ENCODE measurements at regions not wholly inside any gene's neighbourhood (a gene's known extent, or its start where the extent isn't known, plus 50 kb on each side); places are given as distances from the start of the nearest gene placed in this dataset.

DNA sequence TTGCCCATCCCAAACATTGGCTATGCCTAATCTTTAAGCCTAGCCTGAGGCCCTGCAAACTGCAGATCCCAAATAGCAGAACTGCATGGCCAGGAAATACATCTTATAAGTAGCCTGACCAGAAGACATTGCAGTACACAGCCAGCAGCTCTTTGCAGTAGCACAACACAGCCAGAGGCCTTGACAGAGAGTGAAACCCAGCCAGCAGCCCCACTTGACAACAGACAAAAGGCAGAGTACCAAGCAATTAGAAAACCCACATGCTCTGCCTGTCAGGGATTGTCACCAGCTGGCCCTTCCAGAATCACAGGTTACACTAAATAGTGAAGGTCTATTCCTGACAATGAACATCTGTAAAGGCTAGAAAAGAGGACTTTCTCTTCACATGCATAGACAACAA lies 242.8 kb upstream of the TMEM72 start:
- Mint-ChIP-seq H3K4me1 (no peaks in the 10 kb centered on the region), H3K4me3 (no peak overlapping the region), H3K36me3 (ENCODE audit: low read depth) (no peaks in the 10 kb centered on the region), H3K27me3 (no peaks in the 10 kb centered on the region), H3K27ac (no peak overlapping the region)
- ATAC-seq (no peak), DNase-seq (no peak)
- H3K9me3 ChIP-seq (ENCODE audit: control insufficient read depth, low read length, poor library complexity, severe bottlenecking), result no peaks in the 10 kb centered on the region

DNA sequence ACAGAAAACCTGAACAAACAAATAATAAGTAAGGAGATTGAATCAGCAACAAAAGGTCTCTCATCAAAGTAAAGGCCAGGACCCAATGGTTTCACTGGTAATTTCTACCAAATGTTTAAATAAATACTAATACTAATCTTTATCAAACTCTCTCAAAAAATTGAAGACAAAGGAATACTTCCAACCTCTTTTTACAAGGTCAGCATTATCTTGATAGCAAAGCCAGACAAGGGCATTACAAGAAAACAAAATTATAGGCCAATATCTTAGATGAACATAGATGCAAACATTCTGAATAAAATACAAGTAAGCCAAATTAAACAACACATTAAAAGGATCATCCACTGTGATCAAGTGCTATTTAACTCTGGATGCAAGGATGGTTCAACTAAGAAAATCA lies 239.8 kb upstream of the TMEM72 start:
- H3K27me3 Mint-ChIP-seq, result no peaks in the 10 kb centered on the region
- no peaks in the 10 kb centered on the region for H3K4me1 Mint-ChIP-seq
- no peaks in the 10 kb centered on the region for H3K9me3 ChIP-seq (ENCODE audit: control insufficient read depth, low read length, poor library complexity, severe bottlenecking)
- H3K27ac Mint-ChIP-seq, result no peak overlapping the region
- H3K4me3 Mint-ChIP-seq, result no peak overlapping the region
- no peak for DNase-seq
- H3K36me3 Mint-ChIP-seq (ENCODE audit: low read depth), result no peaks in the 10 kb centered on the region
- ATAC-seq, result no peak

DNA sequence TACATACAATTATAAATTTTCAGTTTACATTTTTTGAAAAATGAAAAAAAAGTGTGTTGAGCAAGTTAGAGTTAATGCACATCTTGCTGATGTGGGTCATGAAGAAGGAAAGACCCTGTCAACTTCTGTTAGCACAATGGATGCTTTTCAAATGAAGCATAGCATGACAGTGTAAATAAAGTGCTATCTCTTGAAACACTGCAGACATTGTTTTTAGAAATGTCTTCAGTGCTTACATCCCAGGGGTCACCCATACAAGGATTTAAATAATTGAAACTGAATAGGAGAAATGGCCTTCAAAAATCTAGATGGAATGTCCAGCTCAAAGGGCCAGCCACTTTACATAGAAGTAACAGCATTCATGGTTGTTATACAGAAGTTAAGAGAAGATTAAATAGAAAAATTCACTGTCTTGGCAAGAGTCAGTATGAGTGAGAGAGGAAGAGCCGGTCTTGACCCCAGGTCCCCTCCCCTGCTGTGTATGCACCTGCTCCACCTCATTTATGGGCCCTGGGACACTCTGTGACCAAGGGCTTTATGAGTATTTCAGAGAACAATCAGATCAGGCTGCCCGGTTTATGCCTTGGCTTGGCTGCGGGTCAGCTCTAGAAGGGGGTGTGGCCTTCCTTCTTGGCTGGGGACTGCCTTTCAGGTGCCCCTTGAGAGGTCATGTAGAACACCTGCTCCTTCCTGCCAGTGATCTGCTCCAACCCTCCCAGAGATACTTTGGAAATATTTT lies 237.7 kb upstream of the TMEM72 start:
- DNase-seq (no peak), ATAC-seq (no peak)
- no peak overlapping the region for H3K27ac Mint-ChIP-seq
- H3K36me3 Mint-ChIP-seq (ENCODE audit: low read depth), result no peaks in the 10 kb centered on the region
- H3K4me3 Mint-ChIP-seq, result no peak overlapping the region
- no peaks in the 10 kb centered on the region for H3K9me3 ChIP-seq (ENCODE audit: control insufficient read depth, low read length, poor library complexity, severe bottlenecking)
- no peaks in the 10 kb centered on the region for H3K4me1 Mint-ChIP-seq
- no peaks in the 10 kb centered on the region for H3K27me3 Mint-ChIP-seq

DNA sequence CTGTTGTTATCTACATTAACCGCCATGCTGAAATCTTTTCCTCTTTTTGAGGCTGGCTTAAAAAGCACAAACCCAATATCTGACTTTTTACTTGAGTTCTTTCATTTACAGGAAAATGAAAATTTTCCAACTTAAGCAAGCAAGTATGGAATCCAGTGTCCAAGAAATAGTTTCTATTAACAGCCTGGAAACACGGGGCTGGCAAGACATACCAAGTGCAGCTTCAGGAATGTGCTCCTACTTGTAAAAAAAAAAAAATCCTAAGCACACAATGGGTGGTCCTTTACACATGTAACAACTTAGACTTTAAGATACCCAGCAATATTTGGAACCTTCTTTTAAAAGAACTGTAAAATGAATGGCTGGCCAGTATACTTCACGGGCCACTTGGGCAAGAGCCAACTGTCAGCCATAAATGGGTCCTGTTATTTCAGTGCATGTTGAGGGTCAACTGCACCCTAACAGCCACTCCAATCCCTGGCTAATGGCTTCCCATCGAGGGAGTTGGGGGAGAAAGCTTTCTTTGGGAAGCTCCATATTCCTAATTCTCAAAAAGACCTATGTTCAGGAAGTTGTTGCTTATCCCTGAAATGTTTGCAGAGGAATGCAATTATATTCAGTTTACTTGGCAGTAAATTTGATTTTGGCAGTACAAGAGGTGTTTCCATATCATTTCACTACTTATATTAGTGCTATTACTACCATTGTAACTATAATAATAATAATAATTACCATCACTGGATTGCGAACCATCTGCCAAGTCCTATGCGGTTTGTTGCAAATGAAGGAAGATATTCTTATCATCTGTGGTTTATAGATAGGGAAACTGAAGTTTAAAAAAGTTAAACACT lies 236.4 kb upstream of the TMEM72 start:
- DNase-seq (no peak), ATAC-seq (no peak)
- no peaks in the 10 kb centered on the region for H3K36me3 Mint-ChIP-seq (ENCODE audit: low read depth)
- H3K9me3 ChIP-seq (ENCODE audit: control insufficient read depth, low read length, poor library complexity, severe bottlenecking), result no peaks in the 10 kb centered on the region
- H3K4me1 Mint-ChIP-seq, result no peaks in the 10 kb centered on the region
- no peak overlapping the region for H3K27ac Mint-ChIP-seq
- H3K4me3 Mint-ChIP-seq, result no peak overlapping the region
- H3K27me3 Mint-ChIP-seq, result no peaks in the 10 kb centered on the region

DNA sequence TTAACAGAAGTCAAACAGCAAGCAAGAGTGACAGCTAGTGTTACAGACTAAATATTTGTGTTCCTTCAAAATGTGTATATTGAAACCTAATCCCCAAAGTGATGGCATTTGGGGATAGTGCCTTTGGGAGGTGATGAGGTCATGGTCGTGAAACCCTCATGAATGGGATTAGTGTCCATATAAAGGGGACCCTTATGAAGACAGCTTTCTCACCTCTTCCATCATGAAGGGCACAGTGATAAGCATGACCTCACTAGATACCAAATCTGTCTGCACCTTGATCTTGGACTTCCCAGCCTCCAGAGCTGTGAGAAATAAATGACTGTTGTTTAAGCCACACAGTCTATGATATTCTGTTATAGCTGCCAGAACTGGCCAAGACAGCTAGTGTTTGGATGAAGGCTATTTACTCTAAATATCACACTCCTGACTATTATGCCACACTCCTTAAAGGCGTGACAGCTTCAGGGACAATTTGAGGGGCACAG lies 235.7 kb upstream of the TMEM72 start:
- no peaks in the 10 kb centered on the region for H3K9me3 ChIP-seq (ENCODE audit: control insufficient read depth, low read length, poor library complexity, severe bottlenecking)
- no peak for DNase-seq
- Mint-ChIP-seq H3K4me3 (no peak overlapping the region), H3K36me3 (ENCODE audit: low read depth) (no peaks in the 10 kb centered on the region), H3K27me3 (no peaks in the 10 kb centered on the region), H3K27ac (no peak overlapping the region), H3K4me1 (no peaks in the 10 kb centered on the region)
- no peak for ATAC-seq

DNA sequence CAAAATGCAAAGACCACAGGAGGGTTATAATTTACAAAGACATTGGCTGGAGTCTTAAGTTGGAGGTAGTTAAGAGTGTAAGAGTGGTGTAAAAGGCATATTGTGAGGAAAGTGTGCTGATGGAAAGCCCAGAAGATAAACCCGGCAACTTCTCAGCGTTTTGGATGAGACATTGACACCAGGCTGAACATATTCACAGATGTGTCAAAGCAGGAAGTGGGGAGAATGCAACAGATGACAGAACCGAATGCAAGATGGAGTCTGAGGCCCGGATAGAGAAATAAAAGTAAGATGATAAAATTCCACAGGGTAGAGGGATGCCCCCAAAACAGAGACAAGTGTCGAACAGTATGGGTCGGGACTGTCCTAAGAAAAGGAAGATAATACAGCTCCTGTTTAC lies 230.4 kb upstream of the TMEM72 start:
- Mint-ChIP-seq H3K4me1 (no peaks in the 10 kb centered on the region), H3K27me3 (no peaks in the 10 kb centered on the region), H3K27ac (no peak overlapping the region), H3K36me3 (ENCODE audit: low read depth) (no peaks in the 10 kb centered on the region), H3K4me3 (no peak overlapping the region)
- no peak for DNase-seq
- no peak for ATAC-seq
- H3K9me3 ChIP-seq (ENCODE audit: control insufficient read depth, low read length, poor library complexity, severe bottlenecking), result no peaks in the 10 kb centered on the region

DNA sequence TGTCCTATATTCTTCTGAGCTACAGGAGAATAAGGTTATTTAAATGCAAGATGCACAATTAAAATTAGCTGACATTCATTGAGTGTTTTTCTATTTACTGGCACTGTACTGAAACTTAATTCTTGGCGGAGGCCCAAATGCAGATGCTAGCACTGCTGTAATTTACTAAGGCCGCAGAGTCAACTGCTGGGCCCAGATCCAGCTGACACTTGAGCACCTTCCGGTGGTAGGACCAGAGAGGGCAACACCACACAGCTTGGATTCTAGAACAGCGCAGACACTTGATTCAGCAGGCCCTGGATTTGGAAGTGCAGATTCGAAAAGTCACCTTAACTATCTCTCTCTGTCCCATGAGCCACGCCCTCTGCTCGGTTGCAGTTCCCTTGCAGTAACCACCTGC lies 228.6 kb upstream of the TMEM72 start:
- H3K27me3 Mint-ChIP-seq, result no peaks in the 10 kb centered on the region
- H3K9me3 ChIP-seq (ENCODE audit: control insufficient read depth, low read length, poor library complexity, severe bottlenecking), result no peaks in the 10 kb centered on the region
- no peaks in the 10 kb centered on the region for H3K36me3 Mint-ChIP-seq (ENCODE audit: low read depth)
- DNase-seq, result no peak
- ATAC-seq, result no peak
- H3K27ac Mint-ChIP-seq, result no peak overlapping the region
- H3K4me3 Mint-ChIP-seq, result no peak overlapping the region
- H3K4me1 Mint-ChIP-seq, result no peaks in the 10 kb centered on the region

DNA sequence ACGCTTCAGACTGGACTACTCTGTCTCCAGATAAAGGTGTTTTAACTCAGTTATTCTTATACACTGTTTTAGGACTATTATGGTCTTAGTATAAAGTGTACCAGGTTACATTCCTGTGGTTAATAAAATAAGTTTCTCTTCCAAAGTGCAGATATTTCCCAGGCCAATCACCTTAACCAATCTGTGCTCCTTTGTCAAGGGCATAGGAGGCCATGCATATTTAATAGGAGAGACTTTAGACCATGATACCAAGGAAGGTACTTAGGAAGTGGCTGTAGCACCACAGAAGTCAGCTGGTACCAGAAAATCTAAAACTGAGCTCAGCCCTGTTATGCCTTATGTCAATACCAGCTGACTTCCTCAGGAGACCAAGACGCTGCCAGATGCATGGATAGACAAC lies 226.5 kb upstream of the TMEM72 start:
- ATAC-seq, result no peak
- DNase-seq, result no peak
- Mint-ChIP-seq H3K27ac (no peak overlapping the region), H3K27me3 (no peaks in the 10 kb centered on the region), H3K4me1 (no peaks in the 10 kb centered on the region), H3K36me3 (ENCODE audit: low read depth) (no peaks in the 10 kb centered on the region), H3K4me3 (no peak overlapping the region)
- no peaks in the 10 kb centered on the region for H3K9me3 ChIP-seq (ENCODE audit: control insufficient read depth, low read length, poor library complexity, severe bottlenecking)

DNA sequence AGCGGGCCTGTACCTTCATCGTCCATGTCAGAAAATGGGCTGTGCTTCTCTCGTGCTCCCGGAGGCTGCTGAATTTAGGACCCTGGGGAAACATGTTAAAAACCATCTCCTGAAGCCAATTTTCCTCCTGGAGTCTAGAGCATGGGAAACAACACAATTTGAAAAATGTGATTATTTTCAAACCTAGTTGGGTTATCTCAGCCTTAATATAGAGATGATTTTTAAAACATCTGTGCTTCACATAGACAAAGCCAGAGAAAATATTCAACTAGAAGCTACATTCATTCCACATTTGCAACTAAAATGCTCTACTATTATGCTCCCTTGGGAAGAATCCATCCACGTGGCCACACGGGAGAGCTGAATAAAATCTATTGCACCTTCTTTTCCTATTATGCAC lies 225.9 kb upstream of the TMEM72 start:
- no peaks in the 10 kb centered on the region for H3K27me3 Mint-ChIP-seq
- H3K36me3 Mint-ChIP-seq (ENCODE audit: low read depth), result no peaks in the 10 kb centered on the region
- DNase-seq (no peak), ATAC-seq (no peak)
- no peak overlapping the region for H3K4me3 Mint-ChIP-seq
- no peak overlapping the region for H3K27ac Mint-ChIP-seq
- H3K9me3 ChIP-seq (ENCODE audit: control insufficient read depth, low read length, poor library complexity, severe bottlenecking), result no peaks in the 10 kb centered on the region
- no peaks in the 10 kb centered on the region for H3K4me1 Mint-ChIP-seq

DNA sequence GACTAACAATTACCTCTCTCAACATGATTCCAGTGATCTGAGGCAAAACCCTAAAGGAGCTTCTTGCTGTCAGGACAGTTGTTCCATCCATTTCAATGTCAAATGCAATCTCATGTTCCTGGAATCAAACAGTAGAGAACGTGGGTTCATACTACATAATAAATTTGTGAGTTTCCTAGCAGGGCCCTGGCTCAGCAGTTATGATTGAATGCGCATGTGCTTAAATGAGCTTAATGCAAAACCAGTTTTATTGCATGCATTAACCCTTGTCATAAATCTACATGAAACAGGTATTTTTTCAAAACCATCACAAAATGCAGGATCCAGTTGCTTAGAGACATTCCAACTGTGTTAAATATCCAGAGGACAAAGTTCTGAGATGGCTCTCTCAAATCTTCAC lies 225.4 kb upstream of the TMEM72 start:
- H3K27me3 Mint-ChIP-seq, result no peaks in the 10 kb centered on the region
- H3K36me3 Mint-ChIP-seq (ENCODE audit: low read depth), result no peaks in the 10 kb centered on the region
- no peaks in the 10 kb centered on the region for H3K9me3 ChIP-seq (ENCODE audit: control insufficient read depth, low read length, poor library complexity, severe bottlenecking)
- no peak overlapping the region for H3K27ac Mint-ChIP-seq
- ATAC-seq (no peak), DNase-seq (no peak)
- no peaks in the 10 kb centered on the region for H3K4me1 Mint-ChIP-seq
- H3K4me3 Mint-ChIP-seq, result no peak overlapping the region

DNA sequence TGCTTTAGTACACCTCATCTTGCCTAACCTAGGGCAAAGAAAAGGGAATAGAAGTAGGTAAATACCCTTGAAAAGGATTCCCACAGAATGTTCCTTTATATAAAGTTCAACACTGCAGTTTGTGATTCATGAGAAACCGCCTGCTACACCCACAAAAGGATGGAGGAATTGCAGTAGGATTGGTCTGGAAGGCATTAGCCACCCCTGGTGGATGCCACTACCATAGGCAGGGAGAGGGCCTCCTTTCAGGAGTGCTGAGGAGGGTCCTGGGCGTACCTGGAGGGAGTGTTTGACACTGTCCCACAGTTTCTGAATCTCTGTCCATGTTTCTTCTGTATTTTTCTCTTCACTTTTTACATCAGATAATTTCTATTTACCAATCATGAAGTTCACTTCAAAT lies 221.8 kb upstream of the TMEM72 start:
- H3K27me3 Mint-ChIP-seq, result no peaks in the 10 kb centered on the region
- no peaks in the 10 kb centered on the region for H3K4me1 Mint-ChIP-seq
- no peak overlapping the region for H3K27ac Mint-ChIP-seq
- DNase-seq, result no peak
- H3K36me3 Mint-ChIP-seq (ENCODE audit: low read depth), result no peaks in the 10 kb centered on the region
- H3K9me3 ChIP-seq (ENCODE audit: control insufficient read depth, low read length, poor library complexity, severe bottlenecking), result no peaks in the 10 kb centered on the region
- ATAC-seq, result no peak
- H3K4me3 Mint-ChIP-seq, result no peak overlapping the region

DNA sequence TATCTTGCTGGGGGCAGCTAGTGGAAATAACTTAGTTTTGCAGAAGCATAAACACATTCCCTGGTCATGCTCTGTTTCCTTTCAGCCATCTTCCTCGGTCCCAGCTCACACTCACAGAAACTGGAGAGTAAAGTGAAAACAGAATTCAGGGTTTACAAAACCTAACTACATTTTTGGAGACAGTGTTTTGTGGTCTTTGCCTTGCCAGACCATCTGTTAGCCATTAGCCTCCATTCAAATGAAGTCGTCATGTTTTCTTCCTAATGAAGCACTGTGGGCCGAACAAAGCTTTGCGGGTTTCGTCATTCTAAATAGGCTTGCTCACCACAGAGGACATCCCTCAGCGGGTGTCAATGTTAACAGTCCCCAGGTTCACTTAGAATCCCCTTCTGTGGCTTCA lies 214.6 kb upstream of the TMEM72 start:
- Mint-ChIP-seq H3K4me1 (no peaks in the 10 kb centered on the region), H3K27ac (no peak overlapping the region), H3K4me3 (no peak overlapping the region), H3K36me3 (ENCODE audit: low read depth) (no peaks in the 10 kb centered on the region), H3K27me3 (no peaks in the 10 kb centered on the region)
- no peaks in the 10 kb centered on the region for H3K9me3 ChIP-seq (ENCODE audit: control insufficient read depth, low read length, poor library complexity, severe bottlenecking)
- DNase-seq (no peak), ATAC-seq (no peak)

DNA sequence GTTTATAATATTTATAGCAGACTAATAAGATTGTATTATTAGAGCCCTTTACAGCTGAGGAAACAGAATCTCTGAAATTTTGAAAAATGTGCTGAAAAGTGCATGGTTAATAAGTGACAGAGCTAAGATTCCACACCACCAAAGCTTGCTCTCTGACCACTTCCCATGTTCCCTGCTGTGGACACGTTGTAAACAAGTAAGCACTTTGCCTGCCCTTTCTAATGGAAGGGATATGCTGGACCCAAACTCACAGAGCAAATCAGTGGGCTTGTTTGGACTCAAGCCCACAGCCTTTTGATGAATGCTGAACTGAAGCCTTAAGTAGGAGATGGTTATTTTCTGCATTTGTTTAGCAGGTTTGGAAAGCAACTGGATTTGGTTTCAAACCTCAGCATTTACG lies 214.0 kb upstream of the TMEM72 start:
- H3K4me1 Mint-ChIP-seq, result no peaks in the 10 kb centered on the region
- DNase-seq (no peak), ATAC-seq (no peak)
- H3K9me3 ChIP-seq (ENCODE audit: control insufficient read depth, low read length, poor library complexity, severe bottlenecking), result no peaks in the 10 kb centered on the region
- H3K27ac Mint-ChIP-seq, result no peak overlapping the region
- H3K27me3 Mint-ChIP-seq, result no peaks in the 10 kb centered on the region
- no peaks in the 10 kb centered on the region for H3K36me3 Mint-ChIP-seq (ENCODE audit: low read depth)
- no peak overlapping the region for H3K4me3 Mint-ChIP-seq

DNA sequence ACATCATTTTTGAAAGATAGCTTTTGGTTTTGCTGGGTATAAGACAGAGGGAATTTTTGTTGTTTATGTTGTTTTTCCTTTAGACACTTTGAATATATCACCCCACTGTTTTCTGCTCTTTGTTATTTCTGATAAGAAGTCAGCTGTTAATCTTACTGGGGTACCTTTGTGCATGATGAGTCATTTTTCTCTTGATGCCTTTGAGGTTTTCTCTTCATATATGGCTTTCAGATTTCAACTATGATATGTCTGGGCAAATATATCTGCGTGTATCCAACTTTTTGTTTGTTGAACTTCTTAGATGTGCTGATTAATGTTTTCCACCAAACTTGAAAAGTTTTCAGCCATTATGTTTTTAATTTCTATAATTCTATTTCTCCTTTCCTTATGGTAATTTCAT lies 208.6 kb upstream of the TMEM72 start:
- H3K27me3 Mint-ChIP-seq, result no peaks in the 10 kb centered on the region
- ATAC-seq (no peak), DNase-seq (no peak)
- H3K27ac Mint-ChIP-seq, result no peak overlapping the region
- no peak overlapping the region for H3K4me3 Mint-ChIP-seq
- no peaks in the 10 kb centered on the region for H3K36me3 Mint-ChIP-seq (ENCODE audit: low read depth)
- no peaks in the 10 kb centered on the region for H3K9me3 ChIP-seq (ENCODE audit: control insufficient read depth, low read length, poor library complexity, severe bottlenecking)
- H3K4me1 Mint-ChIP-seq, result no peaks in the 10 kb centered on the region
